ENCODE measurements at regions not wholly inside any gene's neighbourhood (a gene's known extent, or its start where the extent isn't known, plus 50 kb on each side); places are given as distances from the start of the nearest gene placed in this dataset.

- no peak for DNase-seq (ENCODE audit: low spot score in 2 of 2, unreplicated experiment in 2 of 2)
- H3K9me3 Mint-ChIP-seq, result peaks cover 3% of the 10 kb centered on the region
- TF ChIP-seq, protein P1, sequence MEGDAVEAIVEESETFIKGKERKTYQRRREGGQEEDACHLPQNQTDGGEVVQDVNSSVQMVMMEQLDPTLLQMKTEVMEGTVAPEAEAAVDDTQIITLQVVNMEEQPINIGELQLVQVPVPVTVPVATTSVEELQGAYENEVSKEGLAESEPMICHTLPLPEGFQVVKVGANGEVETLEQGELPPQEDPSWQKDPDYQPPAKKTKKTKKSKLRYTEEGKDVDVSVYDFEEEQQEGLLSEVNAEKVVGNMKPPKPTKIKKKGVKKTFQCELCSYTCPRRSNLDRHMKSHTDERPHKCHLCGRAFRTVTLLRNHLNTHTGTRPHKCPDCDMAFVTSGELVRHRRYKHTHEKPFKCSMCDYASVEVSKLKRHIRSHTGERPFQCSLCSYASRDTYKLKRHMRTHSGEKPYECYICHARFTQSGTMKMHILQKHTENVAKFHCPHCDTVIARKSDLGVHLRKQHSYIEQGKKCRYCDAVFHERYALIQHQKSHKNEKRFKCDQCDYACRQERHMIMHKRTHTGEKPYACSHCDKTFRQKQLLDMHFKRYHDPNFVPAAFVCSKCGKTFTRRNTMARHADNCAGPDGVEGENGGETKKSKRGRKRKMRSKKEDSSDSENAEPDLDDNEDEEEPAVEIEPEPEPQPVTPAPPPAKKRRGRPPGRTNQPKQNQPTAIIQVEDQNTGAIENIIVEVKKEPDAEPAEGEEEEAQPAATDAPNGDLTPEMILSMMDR (IDR thresholded peaks at IDR 0.05; ENCODE audit: unreplicated experiment), result no peak
- peaks cover 12% of the 10 kb centered on the region for H3K4me1 Mint-ChIP-seq
- H3K36me3 Mint-ChIP-seq, result no peaks in the 10 kb centered on the region
- no peak overlapping the region for H3K27ac Mint-ChIP-seq
- no peak overlapping the region for H3K4me3 Mint-ChIP-seq
- H3K27me3 Mint-ChIP-seq (ENCODE audit: low read depth), result no peaks in the 10 kb centered on the region
Observed at GRCh38 chr4:129604632-129605255, 508.8 kb downstream of the C4orf33 start.

- no peaks in the 10 kb centered on the region for H3K36me3 Mint-ChIP-seq
- H3K9me3 Mint-ChIP-seq, result peaks cover 5% of the 10 kb centered on the region
- peaks cover 5% of the 10 kb centered on the region for H3K4me1 Mint-ChIP-seq
- no peaks in the 10 kb centered on the region for H3K27me3 Mint-ChIP-seq (ENCODE audit: low read depth)
- H3K4me3 Mint-ChIP-seq, result no peak overlapping the region
- no peak overlapping the region for H3K27ac Mint-ChIP-seq
- TF ChIP-seq, protein P1 (IDR thresholded peaks at IDR 0.05; ENCODE audit: unreplicated experiment), result no peak
- DNase-seq (ENCODE audit: low spot score in 2 of 2, unreplicated experiment in 2 of 2), result no peak
Observed at GRCh38 chr4:129614611-129615010, 518.7 kb downstream of the C4orf33 start.

DNA sequence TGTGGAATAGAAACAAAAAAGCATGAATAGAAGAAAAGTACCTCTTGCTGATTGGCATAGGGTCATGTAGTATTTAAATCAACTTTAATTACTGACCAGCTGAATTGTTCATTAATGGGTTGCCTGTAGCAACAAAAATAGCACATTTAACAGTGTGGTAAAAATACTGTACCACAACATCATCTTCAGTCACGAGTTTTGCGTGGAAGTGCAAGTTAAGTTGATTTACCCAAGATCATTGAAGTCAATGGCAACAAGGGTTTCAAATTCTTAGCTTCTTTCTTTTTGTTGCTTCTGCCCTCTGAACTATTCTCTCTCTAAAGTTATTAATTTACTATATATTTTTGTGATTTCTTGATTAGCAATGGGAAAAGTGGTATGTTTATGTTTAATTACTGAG is 526.6 kb downstream of the C4orf33 start:
- Mint-ChIP-seq H3K4me3 (no peak overlapping the region), H3K36me3 (no peaks in the 10 kb centered on the region), H3K9me3 (peaks cover 14% of the 10 kb centered on the region), H3K4me1 (no peaks in the 10 kb centered on the region), H3K27ac (no peak overlapping the region), H3K27me3 (ENCODE audit: low read depth) (no peaks in the 10 kb centered on the region)
- TF ChIP-seq, protein P1 (IDR thresholded peaks at IDR 0.05; ENCODE audit: unreplicated experiment), result no peak
- no peak for DNase-seq (ENCODE audit: low spot score in 2 of 2, unreplicated experiment in 2 of 2)

GRCh38 chr4:129623233-129623875 is 527.4 kb downstream of the C4orf33 start:
- Mint-ChIP-seq H3K4me1 (no peaks in the 10 kb centered on the region), H3K27me3 (ENCODE audit: low read depth) (no peaks in the 10 kb centered on the region), H3K9me3 (peaks cover 14% of the 10 kb centered on the region), H3K4me3 (no peak overlapping the region), H3K27ac (no peak overlapping the region), H3K36me3 (no peaks in the 10 kb centered on the region)
- DNase-seq (ENCODE audit: low spot score in 2 of 2, unreplicated experiment in 2 of 2), result no peak
- TF ChIP-seq, protein P1 (IDR thresholded peaks at IDR 0.05; ENCODE audit: unreplicated experiment), result no peak

DNA sequence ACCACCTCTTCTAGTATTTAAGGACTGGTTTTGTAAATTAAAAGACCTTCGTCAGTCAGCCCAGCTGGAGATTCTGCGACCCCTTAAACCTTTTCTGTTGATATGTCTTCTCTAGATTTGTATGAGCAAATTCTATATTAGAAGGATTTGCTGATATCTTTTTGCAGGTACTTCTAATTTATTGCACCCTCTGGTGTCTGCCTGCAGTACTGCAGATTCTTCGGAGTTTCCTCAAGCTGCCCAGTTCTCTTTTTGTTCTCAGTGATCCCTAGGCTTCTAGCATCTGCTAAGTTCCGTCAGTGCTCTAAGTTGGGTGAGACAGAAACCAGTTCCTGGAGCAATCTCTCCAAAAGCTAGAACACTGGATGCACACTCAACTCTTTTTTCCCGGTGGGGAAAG is 545.2 kb downstream of the C4orf33 start:
- Mint-ChIP-seq H3K27me3 (ENCODE audit: low read depth) (no peaks in the 10 kb centered on the region), H3K4me3 (no peak overlapping the region), H3K4me1 (no peaks in the 10 kb centered on the region), H3K9me3 (peaks cover 12% of the 10 kb centered on the region), H3K27ac (no peak overlapping the region), H3K36me3 (peaks cover 3% of the 10 kb centered on the region)
- DNase-seq (ENCODE audit: low spot score in 2 of 2, unreplicated experiment in 2 of 2), result peak in 1 of 2 experiments; percentile 62
- TF ChIP-seq, protein P1 (IDR thresholded peaks at IDR 0.05; ENCODE audit: unreplicated experiment), result peak; percentile 81
